Mesenchymal stem cell (in vitro differentiated cells and primary cell): ENCODE measurements at regions not wholly inside any gene's neighbourhood (a gene's known extent, or its start where the extent isn't known, plus 50 kb on each side); places are given as distances from the start of the nearest gene placed in this dataset.

ENCODE experiments used
- DNase-seq: peaks from one replicate; pipeline ENCODE4 v3.0.0-alpha.2; 2013
- H2AFZ ChIP-seq: one replicate; pipeline ENCODE4 v1.6.1; 2013; ENCODE audit warnings: low read depth, mild to moderate bottlenecking, control low read depth, inconsistent platforms, low read length, moderate library complexity
- H2AK5ac ChIP-seq: 2 replicates; pipeline ENCODE4 v1.6.1; 2013; ENCODE audit warnings: low read length, moderate library complexity, mild to moderate bottlenecking, inconsistent platforms; ENCODE audit not compliant: severe bottlenecking
- H2BK120ac ChIP-seq: one replicate; pipeline ENCODE4 v1.6.1; 2013; ENCODE audit warnings: low read depth, mild to moderate bottlenecking, inconsistent platforms, low read length, moderate library complexity
- H2BK12ac ChIP-seq, 2 experiments: one replicate each; pipeline ENCODE4 v1.6.1; 2013; ENCODE audit warnings: inconsistent platforms in 2 of 2, low read length in 2 of 2, mild to moderate bottlenecking in 2 of 2, moderate library complexity in 2 of 2, control low read depth in 1 of 2
- H2BK15ac ChIP-seq: one replicate; pipeline ENCODE4 v1.6.1; 2013; ENCODE audit warnings: mild to moderate bottlenecking, low read depth, inconsistent platforms; ENCODE audit not compliant: poor library complexity, severe bottlenecking
- H2BK5ac ChIP-seq: 2 replicates; pipeline ENCODE4 v1.6.1; 2013; ENCODE audit warnings: low read depth, mild to moderate bottlenecking, low read length, control low read depth, inconsistent platforms; ENCODE audit not compliant: poor library complexity, severe bottlenecking
- H3K14ac ChIP-seq, 2 experiments: one replicate each; pipeline ENCODE4 v1.6.1; 2013; ENCODE audit warnings: inconsistent platforms in 2 of 2, low read length in 2 of 2, control low read depth in 1 of 2, mild to moderate bottlenecking in 1 of 2, moderate library complexity in 1 of 2
- H3K18ac ChIP-seq, 2 experiments: one replicate each; pipeline ENCODE4 v1.6.1; 2013; ENCODE audit warnings: inconsistent platforms in 2 of 2, low read length in 2 of 2, control low read depth in 1 of 2, low read depth in 1 of 2, mild to moderate bottlenecking in 1 of 2
- H3K23ac ChIP-seq, 2 experiments: one replicate each; pipeline ENCODE4 v1.6.1; 2013; ENCODE audit warnings: inconsistent platforms in 2 of 2, low read length in 2 of 2, mild to moderate bottlenecking in 2 of 2, moderate library complexity in 2 of 2, control low read depth in 1 of 2
- H3K27ac ChIP-seq: 2 replicates; pipeline ENCODE4 v1.5.1; 2013; ENCODE audit warnings: mild to moderate bottlenecking, moderate library complexity, low read length, control low read depth, inconsistent platforms; ENCODE audit not compliant: poor library complexity, severe bottlenecking
- H3K27me3 ChIP-seq, 2 experiments: 2 replicates each; pipeline versions ENCODE4 v1.6.1 to v1.7.0; 2013; ENCODE audit warnings: low read length in 2 of 2, mild to moderate bottlenecking in 2 of 2, moderate library complexity in 2 of 2, control low read depth in 1 of 2, inconsistent platforms in 1 of 2; ENCODE audit not compliant: control insufficient read depth in 1 of 2, insufficient read depth in 1 of 2
- H3K36me3 ChIP-seq, 2 experiments: 2 replicates each; pipeline versions ENCODE4 v1.6.1 to v1.7.0; 2013; ENCODE audit warnings: low read length in 2 of 2, control low read depth in 1 of 2, inconsistent platforms in 1 of 2, low read depth in 1 of 2, mild to moderate bottlenecking in 1 of 2; ENCODE audit not compliant: insufficient read depth in 2 of 2, control insufficient read depth in 1 of 2
- H3K4ac ChIP-seq, 2 experiments: one replicate each; pipeline ENCODE4 v1.6.1; 2013; ENCODE audit warnings: inconsistent platforms in 2 of 2, low read length in 2 of 2, mild to moderate bottlenecking in 2 of 2, moderate library complexity in 2 of 2, control low read depth in 1 of 2, low read depth in 1 of 2
- H3K4me1 ChIP-seq: 2 replicates; pipeline ENCODE4 v1.6.1; 2013; ENCODE audit warnings: low read depth, low read length, control low read depth; ENCODE audit not compliant: control insufficient read depth, insufficient read depth
- H3K4me2 ChIP-seq: 2 replicates; pipeline ENCODE4 v1.6.1; 2013; ENCODE audit warnings: low read length, mild to moderate bottlenecking, inconsistent platforms; ENCODE audit not compliant: poor library complexity, severe bottlenecking
- H3K4me3 ChIP-seq, 2 experiments: 2 replicates each; pipeline versions ENCODE4 v1.5.1 to v1.7.0; 2013; ENCODE audit warnings: low read length in 2 of 2, mild to moderate bottlenecking in 2 of 2, control low read depth in 1 of 2, low read depth in 1 of 2; ENCODE audit not compliant: insufficient read depth in 1 of 2
- H3K79me1 ChIP-seq: replicated peaks from 2 replicates; pipeline ENCODE4 v1.6.1; 2013; ENCODE audit warnings: mild to moderate bottlenecking, control low read depth, low read length, inconsistent platforms; ENCODE audit not compliant: poor library complexity, severe bottlenecking
- H3K9ac ChIP-seq: 2 replicates; pipeline ENCODE4 v1.7.0; 2013; ENCODE audit warnings: mild to moderate bottlenecking, low read length, moderate library complexity
- H3K9me3 ChIP-seq: 2 replicates; pipeline ENCODE4 v1.7.0; 2013; ENCODE audit warnings: mild to moderate bottlenecking, low read length; ENCODE audit not compliant: control insufficient read depth
- H4K8ac ChIP-seq: one replicate; pipeline ENCODE4 v1.6.1; 2013; ENCODE audit warnings: inconsistent platforms, mild to moderate bottlenecking, low read length, moderate library complexity
- H4K91ac ChIP-seq: one replicate; pipeline ENCODE4 v1.6.1; 2013; ENCODE audit warnings: mild to moderate bottlenecking, low read length, inconsistent platforms
- WGBS: methylation state at CpG from one replicate; pipeline ENCODE4 v1.1.7; 2013; ENCODE audit warnings: mixed read lengths; 5-methylcytosine and 5-hydroxymethylcytosine counted together

- H3K4me1 ChIP-seq = peaks cover 16% of the 10 kb centered on the region
- H3K4me3 ChIP-seq = peak overlapping the region; percentile 26 to 51
- no peak overlapping the region for H3K4ac ChIP-seq
- H3K18ac ChIP-seq = no peak overlapping the region
- H2BK120ac ChIP-seq = no peak overlapping the region
- no peak overlapping the region for H2BK12ac ChIP-seq
- WGBS = 4% methylated on average over 46 of the region's 66 CpGs
- H3K27me3 ChIP-seq = peaks cover 43 to 67% of the 10 kb centered on the region in 2 experiments
- no peak overlapping the region for H3K23ac ChIP-seq
- H4K8ac ChIP-seq = no peak overlapping the region
- peak overlapping the region; percentile 86 for H3K4me2 ChIP-seq
- peak overlapping the region; percentile 45 for H2BK15ac ChIP-seq
- peak overlapping the region; percentile 31 for H4K91ac ChIP-seq
- H3K27ac ChIP-seq = no peak overlapping the region
- no peaks in the 10 kb centered on the region for H3K36me3 ChIP-seq
- H2BK5ac ChIP-seq = no peak overlapping the region
- H2AK5ac ChIP-seq = no peak overlapping the region
- H3K14ac ChIP-seq = no peak overlapping the region
- no peak overlapping the region for H3K9ac ChIP-seq
- no peaks in the 10 kb centered on the region for H3K79me1 ChIP-seq
- H3K9me3 ChIP-seq = no peaks in the 10 kb centered on the region
- no peak for DNase-seq
- H2AFZ ChIP-seq = peak overlapping the region; percentile 33
These were observed 388.0 kb downstream of the SEC14L1 start for GRCh38 chr17:77528516-77529327.

GRCh38 chr17:77529328-77529650 is 388.5 kb downstream of the SEC14L1 start:
- Histone ChIP-seq H3K79me1 (no peaks in the 10 kb centered on the region), H3K36me3 (no peaks in the 10 kb centered on the region)

GRCh38 chr17:77530591-77530990 is 389.8 kb downstream of the SEC14L1 start:
- Histone ChIP-seq H3K79me1 (no peaks in the 10 kb centered on the region), H3K23ac (no peak overlapping the region), H3K27ac (no peak overlapping the region), H2AK5ac (no peak overlapping the region), H4K91ac (no peak overlapping the region), H3K9ac (no peak overlapping the region), H3K4ac (no peak overlapping the region), H2BK15ac (no peak overlapping the region), H3K4me3 (no peak overlapping the region), H3K14ac (no peak overlapping the region), H2BK12ac (no peak overlapping the region), H3K4me2 (no peak overlapping the region), H3K9me3 (peaks cover 6% of the 10 kb centered on the region), H3K4me1 (peaks cover 16% of the 10 kb centered on the region), H3K18ac (no peak overlapping the region), H2AFZ (no peak overlapping the region), H2BK120ac (no peak overlapping the region), H4K8ac (no peak overlapping the region), H3K27me3 (peaks cover 46 to 64% of the 10 kb centered on the region in 2 experiments), H2BK5ac (no peak overlapping the region), H3K36me3 (no peaks in the 10 kb centered on the region)
- WGBS = 92% methylated on average over 11 of the region's 12 CpGs
- no peak for DNase-seq

More at GRCh38 chr17:77529328-77529650, 388.5 kb downstream of the SEC14L1 start:
- WGBS = 39% methylated on average over 7 of the region's 7 CpGs
- H2AK5ac ChIP-seq = no peak overlapping the region
- H4K8ac ChIP-seq = no peak overlapping the region
- no peak overlapping the region for H3K9ac ChIP-seq
- H3K27ac ChIP-seq = no peak overlapping the region
- H3K4me2 ChIP-seq = peak overlapping the region; percentile 86
- H3K4me1 ChIP-seq = peaks cover 16% of the 10 kb centered on the region
- no peak overlapping the region for H3K18ac ChIP-seq
- H3K4me3 ChIP-seq = no peak overlapping the region
- peaks cover 43 to 64% of the 10 kb centered on the region in 2 experiments for H3K27me3 ChIP-seq
- H2BK15ac ChIP-seq = no peak overlapping the region
- H3K9me3 ChIP-seq = peaks cover 3% of the 10 kb centered on the region
- no peak overlapping the region for H3K4ac ChIP-seq
- H2BK120ac ChIP-seq = no peak overlapping the region
- H4K91ac ChIP-seq = no peak overlapping the region
- DNase-seq = no peak
- no peak overlapping the region for H3K14ac ChIP-seq
- no peak overlapping the region for H3K23ac ChIP-seq
- no peak overlapping the region for H2AFZ ChIP-seq
- no peak overlapping the region for H2BK5ac ChIP-seq
- H2BK12ac ChIP-seq = no peak overlapping the region

- Histone ChIP-seq H3K4me1 (peaks cover 16% of the 10 kb centered on the region), H2BK15ac (no peak overlapping the region), H3K4me3 (no peak overlapping the region), H3K4ac (no peak overlapping the region), H2BK5ac (no peak overlapping the region), H2BK120ac (no peak overlapping the region), H3K36me3 (no peaks in the 10 kb centered on the region), H3K4me2 (no peak overlapping the region), H3K18ac (no peak overlapping the region), H4K91ac (no peak overlapping the region), H3K27me3 (peaks cover 47 to 67% of the 10 kb centered on the region in 2 experiments), H3K23ac (no peak overlapping the region), H3K9me3 (peaks cover 6% of the 10 kb centered on the region), H2AFZ (no peak overlapping the region), H3K79me1 (no peaks in the 10 kb centered on the region), H3K27ac (no peak overlapping the region), H3K9ac (no peak overlapping the region), H2BK12ac (no peak overlapping the region), H4K8ac (no peak overlapping the region), H2AK5ac (no peak overlapping the region), H3K14ac (no peak overlapping the region)
- DNase-seq = no peak
- 93% methylated on average over 3 of the region's 6 CpGs for WGBS
These were observed 390.2 kb downstream of the SEC14L1 start for GRCh38 chr17:77531002-77531401.
